ENCODE measurements at regions not wholly inside any gene's neighbourhood (a gene's known extent, or its start where the extent isn't known, plus 50 kb on each side); places are given as distances from the start of the nearest gene placed in this dataset.
"Not testable (repeated sequence)": the region's sequence is repeated elsewhere in the genome, so short reads cannot be mapped to it uniquely, and the experiment has no call there.

GRCh38 chr12:11446372-11446771 lies 51.0 kb upstream of the PRB2 start:
- no peak for DNase-seq

GRCh38 chr12:11457996-11458645 lies 62.8 kb upstream of the PRB2 start:
- no peak for DNase-seq

GRCh38 chr12:11460343-11461023 lies 65.1 kb upstream of the PRB2 start:
- no peak for DNase-seq

- no peak for DNase-seq
These were observed 66.1 kb upstream of the PRB2 start for GRCh38 chr12:11461433-11461832.

- no peak for DNase-seq
These were observed 81.7 kb upstream of the PRB2 start for GRCh38 chr12:11477110-11477509.

- DNase-seq: no peak
These were observed 87.6 kb upstream of the PRB2 start for GRCh38 chr12:11482955-11483354.

- peak; percentile 79 for DNase-seq
These were observed 91.5 kb upstream of the PRB2 start for GRCh38 chr12:11486623-11487444.

- DNase-seq: no peak
These were observed 100.9 kb upstream of the PRB2 start for GRCh38 chr12:11496157-11496851.

GRCh38 chr12:11497438-11497837 lies 102.1 kb upstream of the PRB2 start:
- no peak for DNase-seq

- no peak for DNase-seq
These were observed 102.6 kb upstream of the PRB2 start for GRCh38 chr12:11497995-11498394.

- not testable (repeated sequence) for DNase-seq
These were observed 103.2 kb upstream of the PRB2 start for GRCh38 chr12:11498574-11498973.

- no peak for DNase-seq
These were observed 104.4 kb upstream of the PRB2 start for GRCh38 chr12:11499806-11500187.

- DNase-seq: peak; percentile 69
These were observed 105.0 kb upstream of the PRB2 start for GRCh38 chr12:11500188-11500860.

GRCh38 chr12:11500861-11501230 lies 105.5 kb upstream of the PRB2 start:
- no peak for DNase-seq

GRCh38 chr12:11508699-11509098 lies 113.3 kb upstream of the PRB2 start:
- DNase-seq: no peak

- DNase-seq: no peak
These were observed 114.0 kb upstream of the PRB2 start for GRCh38 chr12:11509326-11509725.

GRCh38 chr12:11510671-11511070 lies 115.3 kb upstream of the PRB2 start:
- DNase-seq: no peak

GRCh38 chr12:11513288-11513687 lies 117.9 kb upstream of the PRB2 start:
- DNase-seq: no peak

GRCh38 chr12:11517080-11517479 lies 121.7 kb upstream of the PRB2 start:
- DNase-seq: no peak

GRCh38 chr12:11524446-11524845 lies 125.0 kb upstream of the ETV6 start:
- no peak for DNase-seq

GRCh38 chr12:11534064-11534463 lies 115.4 kb upstream of the ETV6 start:
- no peak for DNase-seq

GRCh38 chr12:11535127-11535526 lies 114.3 kb upstream of the ETV6 start:
- DNase-seq: no peak

- DNase-seq: no peak
These were observed 110.3 kb upstream of the ETV6 start for GRCh38 chr12:11539156-11539555.

Data from activated CD8-positive, alpha-beta memory T cell treated with anti-CD3 and anti-CD28 coated beads, Interleukin-2, amount 50 U/mL, for 4 hours (primary cell).